ENCODE measurements at regions not wholly inside any gene's neighbourhood (a gene's known extent, or its start where the extent isn't known, plus 50 kb on each side); places are given as distances from the start of the nearest gene placed in this dataset.

- peak; percentile 64; the same call in 1 of the 2 replicates for TF ChIP-seq E2F6 (IDR thresholded peaks at IDR 0.05)
- no peak for TF ChIP-seq EZH2 (IDR thresholded peaks at IDR 0.05; ENCODE audit: low read depth, low read length, severe bottlenecking)
- TF ChIP-seq, protein P1, sequence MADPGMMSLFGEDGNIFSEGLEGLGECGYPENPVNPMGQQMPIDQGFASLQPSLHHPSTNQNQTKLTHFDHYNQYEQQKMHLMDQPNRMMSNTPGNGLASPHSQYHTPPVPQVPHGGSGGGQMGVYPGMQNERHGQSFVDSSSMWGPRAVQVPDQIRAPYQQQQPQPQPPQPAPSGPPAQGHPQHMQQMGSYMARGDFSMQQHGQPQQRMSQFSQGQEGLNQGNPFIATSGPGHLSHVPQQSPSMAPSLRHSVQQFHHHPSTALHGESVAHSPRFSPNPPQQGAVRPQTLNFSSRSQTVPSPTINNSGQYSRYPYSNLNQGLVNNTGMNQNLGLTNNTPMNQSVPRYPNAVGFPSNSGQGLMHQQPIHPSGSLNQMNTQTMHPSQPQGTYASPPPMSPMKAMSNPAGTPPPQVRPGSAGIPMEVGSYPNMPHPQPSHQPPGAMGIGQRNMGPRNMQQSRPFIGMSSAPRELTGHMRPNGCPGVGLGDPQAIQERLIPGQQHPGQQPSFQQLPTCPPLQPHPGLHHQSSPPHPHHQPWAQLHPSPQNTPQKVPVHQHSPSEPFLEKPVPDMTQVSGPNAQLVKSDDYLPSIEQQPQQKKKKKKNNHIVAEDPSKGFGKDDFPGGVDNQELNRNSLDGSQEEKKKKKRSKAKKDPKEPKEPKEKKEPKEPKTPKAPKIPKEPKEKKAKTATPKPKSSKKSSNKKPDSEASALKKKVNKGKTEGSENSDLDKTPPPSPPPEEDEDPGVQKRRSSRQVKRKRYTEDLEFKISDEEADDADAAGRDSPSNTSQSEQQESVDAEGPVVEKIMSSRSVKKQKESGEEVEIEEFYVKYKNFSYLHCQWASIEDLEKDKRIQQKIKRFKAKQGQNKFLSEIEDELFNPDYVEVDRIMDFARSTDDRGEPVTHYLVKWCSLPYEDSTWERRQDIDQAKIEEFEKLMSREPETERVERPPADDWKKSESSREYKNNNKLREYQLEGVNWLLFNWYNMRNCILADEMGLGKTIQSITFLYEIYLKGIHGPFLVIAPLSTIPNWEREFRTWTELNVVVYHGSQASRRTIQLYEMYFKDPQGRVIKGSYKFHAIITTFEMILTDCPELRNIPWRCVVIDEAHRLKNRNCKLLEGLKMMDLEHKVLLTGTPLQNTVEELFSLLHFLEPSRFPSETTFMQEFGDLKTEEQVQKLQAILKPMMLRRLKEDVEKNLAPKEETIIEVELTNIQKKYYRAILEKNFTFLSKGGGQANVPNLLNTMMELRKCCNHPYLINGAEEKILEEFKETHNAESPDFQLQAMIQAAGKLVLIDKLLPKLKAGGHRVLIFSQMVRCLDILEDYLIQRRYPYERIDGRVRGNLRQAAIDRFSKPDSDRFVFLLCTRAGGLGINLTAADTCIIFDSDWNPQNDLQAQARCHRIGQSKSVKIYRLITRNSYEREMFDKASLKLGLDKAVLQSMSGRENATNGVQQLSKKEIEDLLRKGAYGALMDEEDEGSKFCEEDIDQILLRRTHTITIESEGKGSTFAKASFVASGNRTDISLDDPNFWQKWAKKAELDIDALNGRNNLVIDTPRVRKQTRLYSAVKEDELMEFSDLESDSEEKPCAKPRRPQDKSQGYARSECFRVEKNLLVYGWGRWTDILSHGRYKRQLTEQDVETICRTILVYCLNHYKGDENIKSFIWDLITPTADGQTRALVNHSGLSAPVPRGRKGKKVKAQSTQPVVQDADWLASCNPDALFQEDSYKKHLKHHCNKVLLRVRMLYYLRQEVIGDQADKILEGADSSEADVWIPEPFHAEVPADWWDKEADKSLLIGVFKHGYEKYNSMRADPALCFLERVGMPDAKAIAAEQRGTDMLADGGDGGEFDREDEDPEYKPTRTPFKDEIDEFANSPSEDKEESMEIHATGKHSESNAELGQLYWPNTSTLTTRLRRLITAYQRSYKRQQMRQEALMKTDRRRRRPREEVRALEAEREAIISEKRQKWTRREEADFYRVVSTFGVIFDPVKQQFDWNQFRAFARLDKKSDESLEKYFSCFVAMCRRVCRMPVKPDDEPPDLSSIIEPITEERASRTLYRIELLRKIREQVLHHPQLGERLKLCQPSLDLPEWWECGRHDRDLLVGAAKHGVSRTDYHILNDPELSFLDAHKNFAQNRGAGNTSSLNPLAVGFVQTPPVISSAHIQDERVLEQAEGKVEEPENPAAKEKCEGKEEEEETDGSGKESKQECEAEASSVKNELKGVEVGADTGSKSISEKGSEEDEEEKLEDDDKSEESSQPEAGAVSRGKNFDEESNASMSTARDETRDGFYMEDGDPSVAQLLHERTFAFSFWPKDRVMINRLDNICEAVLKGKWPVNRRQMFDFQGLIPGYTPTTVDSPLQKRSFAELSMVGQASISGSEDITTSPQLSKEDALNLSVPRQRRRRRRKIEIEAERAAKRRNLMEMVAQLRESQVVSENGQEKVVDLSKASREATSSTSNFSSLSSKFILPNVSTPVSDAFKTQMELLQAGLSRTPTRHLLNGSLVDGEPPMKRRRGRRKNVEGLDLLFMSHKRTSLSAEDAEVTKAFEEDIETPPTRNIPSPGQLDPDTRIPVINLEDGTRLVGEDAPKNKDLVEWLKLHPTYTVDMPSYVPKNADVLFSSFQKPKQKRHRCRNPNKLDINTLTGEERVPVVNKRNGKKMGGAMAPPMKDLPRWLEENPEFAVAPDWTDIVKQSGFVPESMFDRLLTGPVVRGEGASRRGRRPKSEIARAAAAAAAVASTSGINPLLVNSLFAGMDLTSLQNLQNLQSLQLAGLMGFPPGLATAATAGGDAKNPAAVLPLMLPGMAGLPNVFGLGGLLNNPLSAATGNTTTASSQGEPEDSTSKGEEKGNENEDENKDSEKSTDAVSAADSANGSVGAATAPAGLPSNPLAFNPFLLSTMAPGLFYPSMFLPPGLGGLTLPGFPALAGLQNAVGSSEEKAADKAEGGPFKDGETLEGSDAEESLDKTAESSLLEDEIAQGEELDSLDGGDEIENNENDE (IDR thresholded peaks at IDR 0.05; ENCODE audit: insufficient replicate concordance, low read length) = no peak
- no peak for TF ChIP-seq MAX (IDR thresholded peaks at IDR 0.05)
These were observed 166.2 kb downstream of the EDN1 start (continued) for GRCh38 chr6:12456343-12456742.

Measured in H1 (cell line).